ENCODE measurements at regions not wholly inside any gene's neighbourhood (a gene's known extent, or its start where the extent isn't known, plus 50 kb on each side); places are given as distances from the start of the nearest gene placed in this dataset.
A peak's percentile ranks its signal among the peaks of the same experiment; 100 is the strongest.
"Not testable (repeated sequence)": the region's sequence is repeated elsewhere in the genome, so short reads cannot be mapped to it uniquely, and the experiment has no call there.

GRCh38 chr19:21668072-21668773 lies 99.2 kb downstream of the ZNF100 start:
- POLR2A ChIA-PET, ATAC-seq, DNase-seq, H3K27me3 Mint-ChIP-seq, H3K27ac Mint-ChIP-seq, H3K4me3 Mint-ChIP-seq, H3K4me1 Mint-ChIP-seq: not testable (repeated sequence)
- peaks cover 0 to 11% (median 8%) of the 10 kb centered on the region in 3 donors for H3K36me3 Mint-ChIP-seq
- H3K9me3 Mint-ChIP-seq: peaks cover 0 to 36% (median 3%) of the 10 kb centered on the region in 9 donors

- Mint-ChIP-seq H3K9me3 (peaks cover 0 to 67% (median 26%) of the 10 kb centered on the region in 9 donors), H3K4me3 (no peak overlapping the region), H3K27me3 (no peaks in the 10 kb centered on the region), H3K4me1 (no peaks in the 10 kb centered on the region), H3K27ac (no peak overlapping the region), H3K36me3 (peaks cover 8 to 34% (median 18%) of the 10 kb centered on the region in 3 donors)
- POLR2A ChIA-PET: no interaction called here
- DNase-seq (no peak), ATAC-seq (no peak)
Measured at GRCh38 chr19:21655540-21656126, 111.7 kb downstream of the ZNF100 start.

GRCh38 chr19:21651478-21651877 lies 115.9 kb downstream of the ZNF100 start:
- H3K4me3 Mint-ChIP-seq, H3K27me3 Mint-ChIP-seq, H3K4me1 Mint-ChIP-seq, DNase-seq, H3K27ac Mint-ChIP-seq, ATAC-seq, POLR2A ChIA-PET: not testable (repeated sequence)
- Mint-ChIP-seq H3K36me3 (peaks cover 8 to 42% (median 38%) of the 10 kb centered on the region in 3 donors), H3K9me3 (peaks cover 0 to 83% (median 31%) of the 10 kb centered on the region in 9 donors)

GRCh38 chr19:21638776-21639175 lies 128.6 kb downstream of the ZNF100 start:
- no peak for DNase-seq
- peaks cover 0 to 37% (median 12%) of the 10 kb centered on the region in 9 donors for H3K9me3 Mint-ChIP-seq
- H3K27me3 Mint-ChIP-seq: no peaks in the 10 kb centered on the region
- POLR2A ChIA-PET: no interaction called here
- H3K27ac Mint-ChIP-seq: no peak overlapping the region
- peaks cover 0 to 10% (median 10%) of the 10 kb centered on the region in 3 donors for H3K36me3 Mint-ChIP-seq
- no peak for ATAC-seq
- H3K4me3 Mint-ChIP-seq: no peak overlapping the region
- H3K4me1 Mint-ChIP-seq: no peaks in the 10 kb centered on the region

GRCh38 chr19:21626924-21627697 lies 121.7 kb downstream of the ZNF429 start:
- POLR2A ChIA-PET: no interaction called here
- H3K9me3 Mint-ChIP-seq: peaks cover 0 to 37% (median 3%) of the 10 kb centered on the region in 9 donors

GRCh38 chr19:21626091-21626490 lies 120.7 kb downstream of the ZNF429 start:
- Mint-ChIP-seq H3K4me1 (peaks cover 0 to 13% (median 1%) of the 10 kb centered on the region in 4 donors), H3K27ac (no peak overlapping the region), H3K4me3 (no peak overlapping the region), H3K9me3 (peaks cover 0 to 35% (median 3%) of the 10 kb centered on the region in 9 donors), H3K27me3 (no peaks in the 10 kb centered on the region), H3K36me3 (no peaks in the 10 kb centered on the region)
- DNase-seq (no peak), ATAC-seq (no peak)
- POLR2A ChIA-PET: no interaction called here

More at GRCh38 chr19:21626924-21627697, 121.7 kb downstream of the ZNF429 start:
- DNase-seq: no peak
- peaks cover 0 to 13% (median 1%) of the 10 kb centered on the region in 4 donors for H3K4me1 Mint-ChIP-seq
- no peaks in the 10 kb centered on the region for H3K36me3 Mint-ChIP-seq
- H3K27ac Mint-ChIP-seq: peak overlapping the region in 2 of 10 donors; percentile 42 to 49
- ATAC-seq: no peak
- H3K27me3 Mint-ChIP-seq: no peaks in the 10 kb centered on the region
- H3K4me3 Mint-ChIP-seq: no peak overlapping the region

- Mint-ChIP-seq H3K27me3 (no peaks in the 10 kb centered on the region), H3K4me1 (peaks cover 0 to 13% (median 1%) of the 10 kb centered on the region in 4 donors), H3K9me3 (peaks cover 0 to 41% (median 3%) of the 10 kb centered on the region in 9 donors), H3K4me3 (no peak overlapping the region), H3K27ac (peak overlapping the region in 1 of 10 donors; percentile 24), H3K36me3 (no peaks in the 10 kb centered on the region)
- ATAC-seq (no peak), DNase-seq (no peak)
- POLR2A ChIA-PET: no interaction called here
Measured at GRCh38 chr19:21622920-21623319, 117.5 kb downstream of the ZNF429 start.

- Mint-ChIP-seq H3K4me3 (no peak overlapping the region), H3K36me3 (no peaks in the 10 kb centered on the region), H3K9me3 (peaks cover 0 to 37% (median 0%) of the 10 kb centered on the region in 9 donors), H3K4me1 (peaks cover 0 to 2% (median 0%) of the 10 kb centered on the region in 4 donors), H3K27ac (no peak overlapping the region), H3K27me3 (no peaks in the 10 kb centered on the region)
- no peak for DNase-seq
- POLR2A ChIA-PET: no interaction called here
- no peak for ATAC-seq
Measured at GRCh38 chr19:21621671-21622070, 116.3 kb downstream of the ZNF429 start.

- Mint-ChIP-seq H3K4me1 (no peaks in the 10 kb centered on the region), H3K9me3 (peaks cover 0 to 39% (median 0%) of the 10 kb centered on the region in 9 donors), H3K4me3 (no peak overlapping the region), H3K27me3 (no peaks in the 10 kb centered on the region), H3K36me3 (peaks cover 0 to 6% (median 0%) of the 10 kb centered on the region in 3 donors), H3K27ac (no peak overlapping the region)
- no peak for ATAC-seq
- POLR2A ChIA-PET: no interaction called here
- no peak for DNase-seq
Measured at GRCh38 chr19:21617740-21618339, 112.4 kb downstream of the ZNF429 start.

- H3K27ac Mint-ChIP-seq, H3K36me3 Mint-ChIP-seq, ATAC-seq, H3K4me3 Mint-ChIP-seq, H3K4me1 Mint-ChIP-seq, H3K27me3 Mint-ChIP-seq, POLR2A ChIA-PET, DNase-seq: not testable (repeated sequence)
- H3K9me3 Mint-ChIP-seq: peaks cover 0 to 25% (median 0%) of the 10 kb centered on the region in 9 donors
Measured at GRCh38 chr19:21614776-21615175, 109.4 kb downstream of the ZNF429 start.

GRCh38 chr19:21613201-21613600 lies 107.8 kb downstream of the ZNF429 start:
- ATAC-seq, H3K4me1 Mint-ChIP-seq, H3K27ac Mint-ChIP-seq, DNase-seq, H3K36me3 Mint-ChIP-seq, H3K27me3 Mint-ChIP-seq, POLR2A ChIA-PET, H3K4me3 Mint-ChIP-seq: not testable (repeated sequence)
- peaks cover 0 to 21% (median 0%) of the 10 kb centered on the region in 9 donors for H3K9me3 Mint-ChIP-seq

GRCh38 chr19:21612403-21612872 lies 107.0 kb downstream of the ZNF429 start:
- ATAC-seq (no peak), DNase-seq (no peak)
- Mint-ChIP-seq H3K9me3 (peaks cover 0 to 16% (median 0%) of the 10 kb centered on the region in 9 donors), H3K4me1 (no peaks in the 10 kb centered on the region), H3K36me3 (peaks cover 0 to 6% (median 0%) of the 10 kb centered on the region in 3 donors), H3K27ac (peak overlapping the region in 1 of 10 donors; percentile 25), H3K4me3 (no peak overlapping the region), H3K27me3 (no peaks in the 10 kb centered on the region)
- POLR2A ChIA-PET: no interaction called here

Measured in naive thymus-derived CD8-positive, alpha-beta T cell (primary cell).